ENCODE measurements at regions not wholly inside any gene's neighbourhood (a gene's known extent, or its start where the extent isn't known, plus 50 kb on each side); places are given as distances from the start of the nearest gene placed in this dataset.

GRCh38 chr4:11013094-11013664 lies 328.6 kb upstream of the CLNK start (continued):
- TF ChIP-seq MAX (IDR thresholded peaks at IDR 0.05) (no peak), SIX5 (IDR thresholded peaks at IDR 0.05; ENCODE audit: low read depth, low read length) (no peak), MAFK (IDR thresholded peaks at IDR 0.05; ENCODE audit: low read depth, low read length) (no peak), RNF2 (IDR thresholded peaks at IDR 0.05; ENCODE audit: borderline replicate concordance, low read depth, low read length, missing control alignments, poor library complexity, severe bottlenecking) (no peak), BRCA1 (IDR thresholded peaks at IDR 0.05; ENCODE audit: low read depth, low read length) (no peak)

Measured in H1 (cell line).